HCT116 (cell line): ENCODE measurements at regions not wholly inside any gene's neighbourhood (a gene's known extent, or its start where the extent isn't known, plus 50 kb on each side); places are given as distances from the start of the nearest gene placed in this dataset.

Source experiments
- CTCF ChIP-seq, 3 experiments: fragments of 200-600 bp in 1 of 3; sonication (generic) in 1 of 3; IDR thresholded peaks in 2 of 3; conservative IDR thresholded peaks in 1 of 3; 2 replicates each; pipeline ENCODE4 v1.5.1; 2012 to 2017; ENCODE audit warnings: low read depth in 2 of 3, low read length in 2 of 3, antibody characterized with exemption in 1 of 3, borderline replicate concordance in 1 of 3, control low read depth in 1 of 3, mild to moderate bottlenecking in 1 of 3, mixed read lengths in 1 of 3, mixed run types in 1 of 3, moderate library complexity in 1 of 3; ENCODE audit not compliant: insufficient read depth in 1 of 3
- POLR2A ChIP-seq: IDR thresholded peaks from 2 replicates; pipeline ENCODE4 v1.7.0; 2011; ENCODE audit warnings: borderline replicate concordance; ENCODE audit not compliant: insufficient read depth, insufficient read length; ENCODE audit errors: extremely low read depth

- TF ChIP-seq CTCF (IDR thresholded peaks at IDR 0.05 in 2 of 3, conservative IDR thresholded peaks at IDR 0.05 in 1 of 3; ENCODE audit: borderline replicate concordance in 1 of 3, insufficient read depth in 1 of 3, low read depth in 2 of 3, low read length in 2 of 3) = no peak
- TF ChIP-seq POLR2A = no peak
Observed at GRCh38 chr17:69719474-69720048, 305.1 kb downstream of the MAP2K6 start.
